HEK293T (cell line): ENCODE measurements at regions not wholly inside any gene's neighbourhood (a gene's known extent, or its start where the extent isn't known, plus 50 kb on each side); places are given as distances from the start of the nearest gene placed in this dataset.

ENCODE experiments used
- BHLHE40 ChIP-seq: fragments of 450-650 bp; IDR thresholded peaks from 2 replicates; pipeline ENCODE4 v1.6.1; 2016; ENCODE audit warnings: mild to moderate bottlenecking, moderate library complexity, borderline replicate concordance
- ELF4 ChIP-seq: fragments of 450-650 bp; IDR thresholded peaks from 2 replicates; pipeline ENCODE4 v1.6.1; 2017; ENCODE audit warnings: antibody characterized with exemption
- FOXA1 ChIP-seq: fragments of 450-650 bp; IDR thresholded peaks from 2 replicates; pipeline ENCODE4 v1.6.1; 2016; ENCODE audit warnings: mild to moderate bottlenecking
- FOXK2 ChIP-seq: fragments of 450-650 bp; IDR thresholded peaks from 2 replicates; pipeline ENCODE4 v1.6.1; 2016; ENCODE audit warnings: mild to moderate bottlenecking
- FOXM1 ChIP-seq: fragments of 450-650 bp; IDR thresholded peaks from 2 replicates; pipeline ENCODE4 v1.6.1; 2017; ENCODE audit warnings: mild to moderate bottlenecking, borderline replicate concordance
- L3MBTL2 ChIP-seq: fragments of 450-650 bp; conservative IDR thresholded peaks from 2 replicates; pipeline ENCODE4 v1.6.1; 2016; ENCODE audit warnings: mild to moderate bottlenecking
- NFRKB ChIP-seq: fragments of 450-650 bp; IDR thresholded peaks from 2 replicates; pipeline ENCODE4 v1.6.1; 2016; ENCODE audit warnings: mild to moderate bottlenecking, moderate library complexity
- TARDBP ChIP-seq: fragments of 450-650 bp; IDR thresholded peaks from 2 replicates; pipeline ENCODE4 v1.6.1; 2016
- ZNF384 ChIP-seq: fragments of 450-650 bp; IDR thresholded peaks from 2 replicates; pipeline ENCODE4 v1.6.1; 2016
- TF ChIP-seq, protein P1 (sequence below): fragments of 450-650 bp; IDR thresholded peaks from 2 replicates; pipeline ENCODE4 v1.6.1; 2016

- TF ChIP-seq, protein P1, sequence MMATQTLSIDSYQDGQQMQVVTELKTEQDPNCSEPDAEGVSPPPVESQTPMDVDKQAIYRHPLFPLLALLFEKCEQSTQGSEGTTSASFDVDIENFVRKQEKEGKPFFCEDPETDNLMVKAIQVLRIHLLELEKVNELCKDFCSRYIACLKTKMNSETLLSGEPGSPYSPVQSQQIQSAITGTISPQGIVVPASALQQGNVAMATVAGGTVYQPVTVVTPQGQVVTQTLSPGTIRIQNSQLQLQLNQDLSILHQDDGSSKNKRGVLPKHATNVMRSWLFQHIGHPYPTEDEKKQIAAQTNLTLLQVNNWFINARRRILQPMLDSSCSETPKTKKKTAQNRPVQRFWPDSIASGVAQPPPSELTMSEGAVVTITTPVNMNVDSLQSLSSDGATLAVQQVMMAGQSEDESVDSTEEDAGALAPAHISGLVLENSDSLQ = no peak
- TF ChIP-seq ZNF384 (no peak), L3MBTL2 (no peak), NFRKB (no peak), BHLHE40 (no peak), FOXM1 (no peak), ELF4 (no peak), FOXA1 (no peak), TARDBP (no peak), FOXK2 (no peak)
Observed at GRCh38 chr11:71338801-71339395, 86.5 kb upstream of the SHANK2 start.
